GM12891 (cell line): ENCODE measurements at regions not wholly inside any gene's neighbourhood (a gene's known extent, or its start where the extent isn't known, plus 50 kb on each side); places are given as distances from the start of the nearest gene placed in this dataset.

Experiments
- POLR2A ChIP-seq: IDR thresholded peaks from 2 replicates; pipeline ENCODE4 v1.6.1; 2011; ENCODE audit warnings: low read depth, low read length, control low read depth
- POLR2AphosphoS5 ChIP-seq: IDR thresholded peaks from 2 replicates; pipeline ENCODE4 v1.6.1; 2011; ENCODE audit warnings: low read depth, low read length, control low read depth

DNA sequence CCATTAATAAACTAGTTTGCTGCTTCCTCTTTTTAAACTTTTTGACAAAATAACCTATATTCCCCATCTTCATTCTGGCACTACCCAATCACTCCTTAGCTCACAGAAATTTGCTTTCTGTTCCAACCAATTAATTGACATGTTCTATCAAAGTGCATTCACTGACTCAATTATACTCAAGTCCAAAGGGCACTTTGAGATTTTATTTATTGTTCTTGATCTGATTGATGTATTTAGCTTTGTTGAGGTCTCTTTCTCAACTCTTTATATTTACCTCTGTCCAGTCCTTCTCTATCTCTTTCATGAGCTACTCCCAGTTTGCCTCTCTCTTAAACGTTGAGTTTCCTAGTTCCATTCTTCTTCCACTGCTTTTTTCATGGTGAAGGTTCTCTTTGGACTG, 104.4 kb upstream of the TENT5A start:
- TF ChIP-seq POLR2A = no peak
- TF ChIP-seq POLR2AphosphoS5 = no peak
